ENCODE measurements at regions not wholly inside any gene's neighbourhood (a gene's known extent, or its start where the extent isn't known, plus 50 kb on each side); places are given as distances from the start of the nearest gene placed in this dataset.

DNA sequence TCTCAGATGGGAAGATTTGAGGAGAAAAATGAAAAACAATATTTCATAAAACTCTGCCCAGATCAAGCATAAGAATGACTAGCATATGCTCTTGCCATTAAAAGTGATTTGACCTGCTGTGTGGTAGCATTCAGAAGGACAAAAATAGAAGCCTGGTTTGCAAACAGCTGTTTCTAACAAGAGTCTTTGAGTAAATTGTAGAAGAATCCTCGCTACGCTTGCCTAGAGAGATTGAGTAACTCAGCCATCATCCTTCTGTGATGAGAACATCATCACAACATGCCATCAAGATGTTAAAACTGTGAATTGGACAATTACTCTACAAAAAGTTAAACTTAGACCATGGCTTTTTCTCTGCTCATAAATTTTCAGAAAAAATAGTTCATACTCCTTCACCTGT, 168.9 kb upstream of the PUDP start:
- WGBS, 2 donors: 80 to 87% methylated on average over 2 of the region's 2 CpGs

DNA sequence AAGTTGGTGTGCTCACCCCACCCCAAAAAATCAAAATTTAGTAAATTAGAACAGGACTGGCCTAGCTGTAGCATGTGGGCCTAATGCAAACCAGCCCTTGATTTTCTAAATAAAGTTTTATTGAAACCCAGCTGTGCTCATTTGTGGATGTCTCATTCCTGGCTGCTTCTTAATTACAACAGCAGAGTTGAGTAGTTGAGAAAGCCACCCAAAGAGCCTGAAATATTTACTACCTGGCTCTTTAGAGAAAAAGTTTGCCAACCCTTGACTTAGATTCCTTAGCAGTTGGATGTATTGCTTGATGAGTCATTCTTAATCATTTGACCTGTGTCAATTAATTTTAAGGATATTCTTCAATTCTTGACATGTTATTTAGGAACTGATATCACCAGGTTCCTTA, 168.3 kb upstream of the PUDP start:
- no peak for ATAC-seq
- Histone ChIP-seq H3K27ac (no peak overlapping the region), H3K9me3 (no peaks in the 10 kb centered on the region), H3K4me1 (no peaks in the 10 kb centered on the region), H3K4me3 (no peak overlapping the region), H3K36me3 (no peaks in the 10 kb centered on the region), H3K27me3 (no peaks in the 10 kb centered on the region)
- intact Hi-C loops (cut with DNase I): loop anchor here in 1 of 10 donors (10.0 kb wide), 1 partner anchor 59 kb away; no protein-coding TSS in a partner anchor
- TF ChIP-seq, protein P1, sequence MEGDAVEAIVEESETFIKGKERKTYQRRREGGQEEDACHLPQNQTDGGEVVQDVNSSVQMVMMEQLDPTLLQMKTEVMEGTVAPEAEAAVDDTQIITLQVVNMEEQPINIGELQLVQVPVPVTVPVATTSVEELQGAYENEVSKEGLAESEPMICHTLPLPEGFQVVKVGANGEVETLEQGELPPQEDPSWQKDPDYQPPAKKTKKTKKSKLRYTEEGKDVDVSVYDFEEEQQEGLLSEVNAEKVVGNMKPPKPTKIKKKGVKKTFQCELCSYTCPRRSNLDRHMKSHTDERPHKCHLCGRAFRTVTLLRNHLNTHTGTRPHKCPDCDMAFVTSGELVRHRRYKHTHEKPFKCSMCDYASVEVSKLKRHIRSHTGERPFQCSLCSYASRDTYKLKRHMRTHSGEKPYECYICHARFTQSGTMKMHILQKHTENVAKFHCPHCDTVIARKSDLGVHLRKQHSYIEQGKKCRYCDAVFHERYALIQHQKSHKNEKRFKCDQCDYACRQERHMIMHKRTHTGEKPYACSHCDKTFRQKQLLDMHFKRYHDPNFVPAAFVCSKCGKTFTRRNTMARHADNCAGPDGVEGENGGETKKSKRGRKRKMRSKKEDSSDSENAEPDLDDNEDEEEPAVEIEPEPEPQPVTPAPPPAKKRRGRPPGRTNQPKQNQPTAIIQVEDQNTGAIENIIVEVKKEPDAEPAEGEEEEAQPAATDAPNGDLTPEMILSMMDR (IDR thresholded peaks at IDR 0.05): no peak
- no peak for DNase-seq

More for the DNA sequence above, 168.9 kb upstream of the PUDP start:
- intact Hi-C loops (cut with DNase I): loop anchor here in 1 of 10 donors (10.0 kb wide), 1 partner anchor 58 kb away; no protein-coding TSS in a partner anchor
- no peaks in the 10 kb centered on the region for H3K4me1 ChIP-seq
- no peak overlapping the region for H3K27ac ChIP-seq
- no peaks in the 10 kb centered on the region for H3K36me3 ChIP-seq
- no peak overlapping the region for H3K4me3 ChIP-seq
- H3K27me3 ChIP-seq: no peaks in the 10 kb centered on the region
- H3K9me3 ChIP-seq: no peaks in the 10 kb centered on the region
- TF ChIP-seq, protein P1 (IDR thresholded peaks at IDR 0.05): no peak
- DNase-seq: no peak
- ATAC-seq: no peak

- ATAC-seq: no peak
- TF ChIP-seq, protein P1 (IDR thresholded peaks at IDR 0.05): no peak
- Histone ChIP-seq H3K4me3 (no peak overlapping the region), H3K4me1 (no peaks in the 10 kb centered on the region), H3K9me3 (no peaks in the 10 kb centered on the region), H3K36me3 (no peaks in the 10 kb centered on the region), H3K27me3 (no peaks in the 10 kb centered on the region), H3K27ac (no peak overlapping the region)
- intact Hi-C loops (cut with DNase I): loop anchor here in 1 of 10 donors (10.0 kb wide), 1 partner anchor 60 kb away; no protein-coding TSS in a partner anchor
- WGBS, 2 donors: 97 to 98% methylated on average over 4 of the region's 4 CpGs
- DNase-seq: no peak
Measured at GRCh38 chrX:7314425-7314824, 166.5 kb upstream of the PUDP start.

GRCh38 chrX:7307720-7308119, 159.8 kb upstream of the PUDP start:
- no peak for ATAC-seq
- DNase-seq: no peak
- Histone ChIP-seq H3K36me3 (peaks cover 0 to 17% (median 0%) of the 10 kb centered on the region in 9 donors), H3K4me1 (no peaks in the 10 kb centered on the region), H3K4me3 (no peak overlapping the region), H3K27me3 (no peaks in the 10 kb centered on the region), H3K9me3 (no peaks in the 10 kb centered on the region), H3K27ac (no peak overlapping the region)
- TF ChIP-seq, protein P1 (IDR thresholded peaks at IDR 0.05): no peak
- WGBS, 2 donors: 82 to 93% methylated on average over 1 of the region's 1 CpG
- intact Hi-C loops (cut with DNase I): no loop called here

All from heart right ventricle (tissue), 16 donors.